Gastrocnemius medialis (tissue), 4 donors: ENCODE measurements at regions not wholly inside any gene's neighbourhood (a gene's known extent, or its start where the extent isn't known, plus 50 kb on each side); places are given as distances from the start of the nearest gene placed in this dataset.

Experiments
- ATAC-seq, 2 donors: fragments of 150-250 bp; one replicate each; pipeline ENCODE4 v1.9.1; 2016
- DNase-seq, 2 donors: peaks; one replicate each; pipeline ENCODE4 v3.0.0-alpha.2; 2019
- H3K27ac ChIP-seq, 4 donors: fragments of 200-600 bp; sonication (generic); 1 replicate in 1 of 4; 2 replicates in 3 of 4; pipeline ENCODE4 v1.5.1; 2016 to 2018; ENCODE audit warnings: mild to moderate bottlenecking in 2 of 4, moderate library complexity in 1 of 4
- H3K27me3 ChIP-seq, 3 donors: fragments of 200-600 bp; sonication (generic) in 2 of 3; 1 replicate in 1 of 3; 2 replicates in 2 of 3; pipeline versions ENCODE4 v1.5.1 to v1.6.0; 2016 to 2019; ENCODE audit warnings: mild to moderate bottlenecking in 1 of 3, moderate library complexity in 1 of 3
- H3K36me3 ChIP-seq, 2 donors: fragments of 200-600 bp; sonication (generic) in 1 of 2; one replicate each; pipeline ENCODE4 v1.5.1; 2017 to 2018
- H3K4me1 ChIP-seq, 2 donors: fragments of 200-600 bp; sonication (generic) in 1 of 2; one replicate each; pipeline ENCODE4 v1.5.1; 2016 to 2017; ENCODE audit warnings: mild to moderate bottlenecking in 2 of 2
- H3K4me3 ChIP-seq, 4 donors: fragments of 200-600 bp; sonication (generic) in 3 of 4; 1 replicate in 1 of 4; 2 replicates in 3 of 4; pipeline ENCODE4 v1.5.1; 2016 to 2019; ENCODE audit warnings: mild to moderate bottlenecking in 2 of 4
- H3K9me3 ChIP-seq, 3 donors: fragments of 200-600 bp; sonication (generic) in 2 of 3; 1 replicate in 1 of 3; 2 replicates in 2 of 3; pipeline ENCODE4 v1.5.1; 2016 to 2019
- POLR2A ChIP-seq, 2 donors: fragments of 450-650 bp; IDR thresholded peaks; one replicate each; pipeline ENCODE4 v1.6.1; 2017; ENCODE audit warnings: antibody characterized with exemption in 2 of 2, mild to moderate bottlenecking in 2 of 2, moderate library complexity in 2 of 2
- in situ Hi-C, 4 donors: fragments of 200-750 bp; cut with MboI; loops; one replicate each; pipeline versions ENCODE4 v1.15.0 to v1.8.0; 2017; ENCODE audit warnings: low sequenced_read_pairs in 4 of 4
- intact Hi-C: fragments of 100-400 bp; cut with DNase I; formaldehyde crosslinking; loops from one replicate; pipeline ENCODE4 v1.15.1; 2023; ENCODE audit warnings: low total_unique reads
- TF ChIP-seq, protein P1 (sequence below), 5 experiments: fragments of 450-650 bp in 3 of 5; fragments of 200-600 bp in 2 of 5; sonication (generic) in 2 of 5; IDR thresholded peaks in 4 of 5; conservative IDR thresholded peaks in 1 of 5; 1 replicate in 4 of 5; 2 replicates in 1 of 5; pipeline ENCODE4 v1.5.1; 2016 to 2019; ENCODE audit warnings: antibody characterized with exemption in 5 of 5, mild to moderate bottlenecking in 3 of 5, moderate library complexity in 3 of 5

- intact Hi-C loops = no loop called here
- ATAC-seq (no peak), DNase-seq (no peak)
- in situ Hi-C loops = no loop called here
- Histone ChIP-seq H3K9me3 (no peaks in the 10 kb centered on the region), H3K27ac (no peak overlapping the region), H3K4me3 (no peak overlapping the region), H3K27me3 (no peaks in the 10 kb centered on the region), H3K36me3 (no peaks in the 10 kb centered on the region), H3K4me1 (no peaks in the 10 kb centered on the region)
- no peak for TF ChIP-seq POLR2A (IDR thresholded peaks at IDR 0.05)
- TF ChIP-seq, protein P1, sequence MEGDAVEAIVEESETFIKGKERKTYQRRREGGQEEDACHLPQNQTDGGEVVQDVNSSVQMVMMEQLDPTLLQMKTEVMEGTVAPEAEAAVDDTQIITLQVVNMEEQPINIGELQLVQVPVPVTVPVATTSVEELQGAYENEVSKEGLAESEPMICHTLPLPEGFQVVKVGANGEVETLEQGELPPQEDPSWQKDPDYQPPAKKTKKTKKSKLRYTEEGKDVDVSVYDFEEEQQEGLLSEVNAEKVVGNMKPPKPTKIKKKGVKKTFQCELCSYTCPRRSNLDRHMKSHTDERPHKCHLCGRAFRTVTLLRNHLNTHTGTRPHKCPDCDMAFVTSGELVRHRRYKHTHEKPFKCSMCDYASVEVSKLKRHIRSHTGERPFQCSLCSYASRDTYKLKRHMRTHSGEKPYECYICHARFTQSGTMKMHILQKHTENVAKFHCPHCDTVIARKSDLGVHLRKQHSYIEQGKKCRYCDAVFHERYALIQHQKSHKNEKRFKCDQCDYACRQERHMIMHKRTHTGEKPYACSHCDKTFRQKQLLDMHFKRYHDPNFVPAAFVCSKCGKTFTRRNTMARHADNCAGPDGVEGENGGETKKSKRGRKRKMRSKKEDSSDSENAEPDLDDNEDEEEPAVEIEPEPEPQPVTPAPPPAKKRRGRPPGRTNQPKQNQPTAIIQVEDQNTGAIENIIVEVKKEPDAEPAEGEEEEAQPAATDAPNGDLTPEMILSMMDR (IDR thresholded peaks at IDR 0.05 in 4 of 5, conservative IDR thresholded peaks at IDR 0.05 in 1 of 5) = no peak
These were observed 105.9 kb upstream of the KCNAB1 start for GRCh38 chr3:156014489-156014888.

DNA sequence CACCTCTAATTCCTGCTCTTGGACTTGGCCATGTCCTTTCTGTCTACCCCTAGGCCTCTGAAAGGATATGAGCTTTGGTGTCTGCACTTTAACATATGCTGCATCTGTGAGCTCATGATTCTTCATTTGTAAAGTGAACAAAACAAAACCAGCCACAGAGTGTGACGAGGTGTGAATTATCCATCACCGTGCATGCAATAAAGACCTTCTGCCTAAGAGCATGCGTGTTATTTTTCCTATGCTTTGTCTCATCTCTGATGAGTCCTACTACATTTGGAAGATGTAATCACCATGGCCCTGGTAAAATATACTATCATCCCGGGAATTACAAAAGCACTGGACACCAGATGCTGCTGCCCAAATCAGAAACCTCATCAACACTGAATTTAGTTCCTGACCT is 103.5 kb upstream of the KCNAB1 start:
- Histone ChIP-seq H3K4me3 (no peak overlapping the region), H3K36me3 (no peaks in the 10 kb centered on the region), H3K9me3 (no peaks in the 10 kb centered on the region), H3K4me1 (no peaks in the 10 kb centered on the region), H3K27ac (no peak overlapping the region), H3K27me3 (no peaks in the 10 kb centered on the region)
- in situ Hi-C loops (no loop called here), intact Hi-C loops (no loop called here)
- DNase-seq = no peak
- no peak for ATAC-seq
- no peak for TF ChIP-seq POLR2A (IDR thresholded peaks at IDR 0.05)
- TF ChIP-seq, protein P1 (IDR thresholded peaks at IDR 0.05 in 4 of 5, conservative IDR thresholded peaks at IDR 0.05 in 1 of 5) = no peak

GRCh38 chr3:156017352-156018030 is 102.9 kb upstream of the KCNAB1 start:
- H3K4me3 ChIP-seq = no peak overlapping the region
- no peaks in the 10 kb centered on the region for H3K4me1 ChIP-seq
- H3K27me3 ChIP-seq = no peaks in the 10 kb centered on the region
- H3K36me3 ChIP-seq = no peaks in the 10 kb centered on the region
- no peak for TF ChIP-seq POLR2A (IDR thresholded peaks at IDR 0.05)
- TF ChIP-seq, protein P1 (IDR thresholded peaks at IDR 0.05 in 4 of 5, conservative IDR thresholded peaks at IDR 0.05 in 1 of 5) = no peak
- in situ Hi-C loops (no loop called here), intact Hi-C loops (no loop called here)
- DNase-seq (no peak), ATAC-seq (no peak)
- H3K27ac ChIP-seq = no peak overlapping the region
- no peaks in the 10 kb centered on the region for H3K9me3 ChIP-seq

- in situ Hi-C loops = no loop called here
- H3K4me3 ChIP-seq = no peak overlapping the region
- intact Hi-C loops = no loop called here
These were observed 95.4 kb upstream of the KCNAB1 start for GRCh38 chr3:156024904-156025533.

More at GRCh38 chr3:156024904-156025533, 95.4 kb upstream of the KCNAB1 start:
- Histone ChIP-seq H3K27ac (no peak overlapping the region), H3K4me1 (no peaks in the 10 kb centered on the region), H3K9me3 (no peaks in the 10 kb centered on the region), H3K27me3 (no peaks in the 10 kb centered on the region), H3K36me3 (no peaks in the 10 kb centered on the region)
- ATAC-seq (no peak), DNase-seq (no peak)
- TF ChIP-seq POLR2A (IDR thresholded peaks at IDR 0.05) = no peak
- TF ChIP-seq, protein P1 (IDR thresholded peaks at IDR 0.05 in 4 of 5, conservative IDR thresholded peaks at IDR 0.05 in 1 of 5) = no peak
